CD14-positive monocyte (primary cell): ENCODE measurements at regions not wholly inside any gene's neighbourhood (a gene's known extent, or its start where the extent isn't known, plus 50 kb on each side); places are given as distances from the start of the nearest gene placed in this dataset.

Experiments used
- DNase-seq, 3 donors: peaks; one replicate each; pipeline ENCODE4 v3.0.0-alpha.2; 2011 to 2022
- H2AFZ ChIP-seq: 2 replicates; pipeline ENCODE4 v1.6.0; 2012; ENCODE audit warnings: mild to moderate bottlenecking, low read depth, low read length, inconsistent platforms; ENCODE audit not compliant: insufficient read depth, poor library complexity, severe bottlenecking
- H3K27ac ChIP-seq, 2 donors: 1 replicate in 1 of 2; 2 replicates in 1 of 2; pipeline ENCODE4 v1.5.1; 2012 to 2013; ENCODE audit warnings: low read length in 2 of 2, control low read depth in 1 of 2, inconsistent platforms in 1 of 2, low read depth in 1 of 2, mild to moderate bottlenecking in 1 of 2
- H3K27me3 ChIP-seq, 2 donors: one replicate each; pipeline versions ENCODE4 v1.6.0 to v1.6.1; 2011 to 2013; ENCODE audit warnings: low read length in 2 of 2; ENCODE audit not compliant: control insufficient read depth in 2 of 2, insufficient read depth in 2 of 2
- H3K36me3 ChIP-seq, 2 donors: replicated peaks in 1 of 2; 1 replicate in 1 of 2; 2 replicates in 1 of 2; pipeline versions ENCODE4 v1.5.1 to v1.6.1; 2012 to 2013; ENCODE audit warnings: low read length in 2 of 2, control low read depth in 1 of 2, inconsistent platforms in 1 of 2, mild to moderate bottlenecking in 1 of 2; ENCODE audit not compliant: insufficient read depth in 2 of 2, control insufficient read depth in 1 of 2
- H3K4me1 ChIP-seq, 2 donors: 1 replicate in 1 of 2; 2 replicates in 1 of 2; pipeline versions ENCODE4 v1.5.1 to v1.6.1; 2012 to 2013; ENCODE audit warnings: low read length in 2 of 2, control low read depth in 1 of 2, inconsistent platforms in 1 of 2, mild to moderate bottlenecking in 1 of 2, moderate library complexity in 1 of 2; ENCODE audit not compliant: insufficient read depth in 2 of 2, control insufficient read depth in 1 of 2
- H3K4me2 ChIP-seq: replicated peaks from 2 replicates; pipeline ENCODE3; 2012; ENCODE audit warnings: low read length, moderate library complexity, mild to moderate bottlenecking; ENCODE audit not compliant: poor library complexity, severe bottlenecking; ENCODE audit errors: extremely low read depth
- H3K4me3 ChIP-seq, 3 experiments: fragments of 200-600 bp in 1 of 3; sonication (generic) in 1 of 3; replicated peaks in 1 of 3; 1 replicate in 2 of 3; 2 replicates in 1 of 3; pipeline ENCODE4 v1.5.1; 2011 to 2013; ENCODE audit warnings: low read length in 3 of 3, mild to moderate bottlenecking in 3 of 3, control low read depth in 2 of 3, low read depth in 2 of 3, inconsistent platforms in 1 of 3, moderate library complexity in 1 of 3
- H3K79me2 ChIP-seq: 2 replicates; pipeline ENCODE4 v1.6.0; 2012; ENCODE audit warnings: mild to moderate bottlenecking, control low read depth, inconsistent platforms, low read length, moderate library complexity; ENCODE audit not compliant: insufficient read depth
- H3K9ac ChIP-seq: 2 replicates; pipeline ENCODE4 v1.6.0; 2017; ENCODE audit warnings: low read length, mild to moderate bottlenecking; ENCODE audit not compliant: insufficient read depth, poor library complexity, severe bottlenecking
- H3K9me3 ChIP-seq, 2 donors: replicated peaks in 1 of 2; 1 replicate in 1 of 2; 2 replicates in 1 of 2; pipeline versions ENCODE4 v1.5.1 to v1.6.1; 2012 to 2013; ENCODE audit warnings: low read length in 2 of 2, control low read depth in 1 of 2; ENCODE audit not compliant: control insufficient read depth in 1 of 2, insufficient read depth in 1 of 2
- H4K20me1 ChIP-seq: 2 replicates; pipeline ENCODE4 v1.6.0; 2012; ENCODE audit warnings: mild to moderate bottlenecking, low read length, control low read depth, moderate library complexity; ENCODE audit not compliant: insufficient read depth
- H3K27ac Mint-ChIP-seq, 7 donors: one replicate each; pipeline ENCODE4 v1.8.0; 2020; ENCODE audit warnings: mild to moderate bottlenecking in 7 of 7, mixed read lengths in 7 of 7, moderate library complexity in 6 of 7, inconsistent platforms in 2 of 7
- H3K27me3 Mint-ChIP-seq, 3 donors: one replicate each; pipeline ENCODE4 v1.8.0; 2021 to 2022; ENCODE audit warnings: low read depth in 3 of 3, mild to moderate bottlenecking in 3 of 3, mixed read lengths in 3 of 3, moderate library complexity in 3 of 3, inconsistent platforms in 1 of 3
- H3K36me3 Mint-ChIP-seq, 2 donors: one replicate each; pipeline ENCODE4 v1.8.0; 2020; ENCODE audit warnings: mixed read lengths in 2 of 2, inconsistent platforms in 1 of 2, mild to moderate bottlenecking in 1 of 2
- H3K4me1 Mint-ChIP-seq: one replicate; pipeline ENCODE4 v1.8.0; 2020; ENCODE audit warnings: mild to moderate bottlenecking, mixed read lengths
- H3K4me3 Mint-ChIP-seq, 2 donors: one replicate each; pipeline ENCODE4 v1.8.0; 2020; ENCODE audit warnings: mild to moderate bottlenecking in 2 of 2, mixed read lengths in 2 of 2, moderate library complexity in 1 of 2
- H3K9me3 Mint-ChIP-seq, 7 donors: one replicate each; pipeline ENCODE4 v1.8.0; 2020 to 2022; ENCODE audit warnings: mixed read lengths in 7 of 7, mild to moderate bottlenecking in 6 of 7, moderate library complexity in 6 of 7, inconsistent platforms in 2 of 7
- CTCF ChIP-seq: fragments of 200-600 bp; IDR thresholded peaks from one replicate; pipeline ENCODE4 v1.8.0; 2022; ENCODE audit warnings: antibody characterized with exemption, mild to moderate bottlenecking
- WGBS: methylation state at CpG from one replicate; pipeline ENCODE4 v1.1.5; 2013; ENCODE audit warnings: missing lambda C conversion rate; ENCODE audit not compliant: insufficient coverage; 5-methylcytosine and 5-hydroxymethylcytosine counted together
- intact Hi-C, 2 donors: fragments of 100-400 bp; cut with micrococcal nuclease; formaldehyde crosslinking; loops; one replicate each; pipeline versions ENCODE4 v1.15.0 to v1.15.1; 2023

- intact Hi-C loops, result no loop called here
- Mint-ChIP-seq H3K27me3 (no peaks in the 10 kb centered on the region), H3K4me1 (no peaks in the 10 kb centered on the region), H3K9me3 (peaks cover 0 to 6% (median 4%) of the 10 kb centered on the region in 7 donors), H3K36me3 (no peaks in the 10 kb centered on the region), H3K4me3 (no peak overlapping the region), H3K27ac (no peak overlapping the region)
- no peak overlapping the region for H3K4me2 ChIP-seq
- no peaks in the 10 kb centered on the region for H3K36me3 ChIP-seq
- H4K20me1 ChIP-seq, result no peaks in the 10 kb centered on the region
- no peak for TF ChIP-seq CTCF
- H2AFZ ChIP-seq, result no peak overlapping the region
- H3K4me3 ChIP-seq, result no peak overlapping the region
- no CpG with 5 or more reads among the region's 2 CpGs for WGBS
- H3K9ac ChIP-seq, result no peak overlapping the region
- no peaks in the 10 kb centered on the region for H3K4me1 ChIP-seq
- no peaks in the 10 kb centered on the region for H3K79me2 ChIP-seq
- no peak overlapping the region for H3K27ac ChIP-seq
- no peak for DNase-seq
- no peaks in the 10 kb centered on the region for H3K27me3 ChIP-seq
- no peaks in the 10 kb centered on the region for H3K9me3 ChIP-seq
Observed at GRCh38 chr13:105785436-105785835, 750.0 kb downstream of the EFNB2 start.

GRCh38 chr13:105783261-105783660 is 752.2 kb downstream of the EFNB2 start:
- Histone ChIP-seq H3K4me1 (no peaks in the 10 kb centered on the region), H3K79me2 (no peaks in the 10 kb centered on the region), H2AFZ (no peak overlapping the region), H3K27ac (no peak overlapping the region), H3K9me3 (no peaks in the 10 kb centered on the region), H3K36me3 (no peaks in the 10 kb centered on the region), H3K9ac (no peak overlapping the region), H3K4me2 (no peak overlapping the region), H3K4me3 (no peak overlapping the region), H4K20me1 (no peaks in the 10 kb centered on the region), H3K27me3 (no peaks in the 10 kb centered on the region)
- DNase-seq, result no peak
- no peak for TF ChIP-seq CTCF
- intact Hi-C loops, result no loop called here
- H3K27ac Mint-ChIP-seq, result no peak overlapping the region
- no peak overlapping the region for H3K4me3 Mint-ChIP-seq
- no peaks in the 10 kb centered on the region for H3K27me3 Mint-ChIP-seq
- peaks cover 0 to 4% (median 2%) of the 10 kb centered on the region in 7 donors for H3K9me3 Mint-ChIP-seq
- no peaks in the 10 kb centered on the region for H3K4me1 Mint-ChIP-seq
- no CpG with 5 or more reads among the region's 1 CpG for WGBS
- H3K36me3 Mint-ChIP-seq, result no peaks in the 10 kb centered on the region
